K562 (cell line): ENCODE measurements at regions not wholly inside any gene's neighbourhood (a gene's known extent, or its start where the extent isn't known, plus 50 kb on each side); places are given as distances from the start of the nearest gene placed in this dataset.

Experiments
- ATAC-seq: fragments of 200-7000 bp; cut with Tn5 transposase; 3 replicates; pipeline ENCODE4 v1.9.1; 2020; ENCODE audit warnings: moderate library complexity
- BruUV-seq: library from RNA; stranded (reverse); fragments of 400-500 nt; replicated peaks from 2 replicates; lab custom pipeline; 2021; lab: Mats Ljungman, UMichigan
- CTCF ChIA-PET: fragments of 300-600 bp; formaldehyde crosslinking; extraction: SDS; loops from one replicate; lab custom pipeline; 2021; ENCODE audit warnings: low intra/inter-chr PET ratio; lab: Yijun Ruan, JAX
- POLR2A ChIA-PET: fragments of 300-600, 350-650 bp; sonication (Branson Sonifier 250); formaldehyde crosslinking; extraction: SDS; loops from one replicate; lab custom pipeline; 2021; ENCODE audit warnings: antibody characterized with exemption, inconsistent platforms; lab: Yijun Ruan, JAX
- DNase-seq, 4 experiments: peaks; one replicate each; pipeline versions ENCODE4 v3.0.0 to v3.0.0-alpha.2; 2011 to 2018; ENCODE audit warnings: low spot score in 3 of 4, mixed read lengths in 3 of 4; ENCODE audit errors: extremely low read depth in 1 of 4
- FAIRE-seq: peaks from 2 replicates; lab custom pipeline; 2011; peaks lifted over from hg19 to GRCh38; lab: Jason Lieb, UNC
- H2AFZ ChIP-seq: 2 replicates; pipeline ENCODE4 v1.6.0; 2011; ENCODE audit warnings: low read depth, low read length, control low read depth, inconsistent platforms
- H3K27ac ChIP-seq: fragments of 200-600 bp; 3 replicates; pipeline ENCODE4 v1.8.0; 2011; ENCODE audit warnings: low read depth, mild to moderate bottlenecking, control low read depth, inconsistent platforms, low read length, moderate library complexity, mixed read lengths; ENCODE audit errors: extremely low read depth
- H3K27me3 ChIP-seq, 2 experiments: fragments of 300-600 bp in 1 of 2; 2 replicates in 1 of 2; 3 replicates in 1 of 2; pipeline versions ENCODE4 v1.6.0 to v1.8.0; 2011; ENCODE audit warnings: inconsistent platforms in 2 of 2, low read length in 2 of 2, mild to moderate bottlenecking in 1 of 2, mixed read lengths in 1 of 2, moderate library complexity in 1 of 2; ENCODE audit not compliant: control insufficient read depth in 2 of 2, insufficient read depth in 2 of 2
- H3K36me3 ChIP-seq: fragments of 300-600 bp; 3 replicates; pipeline ENCODE4 v1.8.0; 2011; ENCODE audit warnings: mild to moderate bottlenecking, low read length, inconsistent platforms; ENCODE audit not compliant: control insufficient read depth, insufficient read depth
- H3K4me1 ChIP-seq, 2 experiments: fragments of 200-600 bp in 1 of 2; replicated peaks in 1 of 2; 2 replicates in 1 of 2; 3 replicates in 1 of 2; pipeline versions ENCODE4 v1.5.1 to v1.8.0; 2011; ENCODE audit warnings: inconsistent platforms in 2 of 2, low read length in 2 of 2, mild to moderate bottlenecking in 1 of 2, mixed read lengths in 1 of 2, moderate library complexity in 1 of 2; ENCODE audit not compliant: control insufficient read depth in 2 of 2, insufficient read depth in 2 of 2
- H3K4me2 ChIP-seq: 2 replicates; pipeline ENCODE4 v1.6.1; 2011; ENCODE audit warnings: low read length, control low read depth, inconsistent platforms, mixed read lengths; ENCODE audit not compliant: insufficient read depth
- H3K4me3 ChIP-seq: fragments of 200-600 bp; sonication (generic), shearing (Covaris generic); 2 replicates; pipeline ENCODE4 v1.5.1; 2016; ENCODE audit warnings: control low read depth, inconsistent platforms
- H3K79me2 ChIP-seq: fragments of 200-600 bp; 3 replicates; pipeline ENCODE4 v1.8.0; 2011; ENCODE audit warnings: low read length, inconsistent platforms; ENCODE audit not compliant: control insufficient read depth, insufficient read depth
- H3K9ac ChIP-seq, 2 experiments: 2 replicates each; pipeline versions ENCODE4 v1.6.0 to v1.6.1; 2011; ENCODE audit warnings: low read depth in 2 of 2, low read length in 2 of 2, control low read depth in 1 of 2, inconsistent platforms in 1 of 2, mild to moderate bottlenecking in 1 of 2, mixed read lengths in 1 of 2; ENCODE audit not compliant: insufficient read depth in 1 of 2
- H3K9me1 ChIP-seq: one replicate; pipeline ENCODE4 v1.6.0; 2011; ENCODE audit warnings: inconsistent platforms, mild to moderate bottlenecking, low read length, moderate library complexity; ENCODE audit not compliant: control insufficient read depth, insufficient read depth
- H3K9me3 ChIP-seq: replicated peaks from 2 replicates; pipeline ENCODE4 v1.5.1; 2011; ENCODE audit warnings: low read depth, low read length, inconsistent platforms; ENCODE audit not compliant: control insufficient read depth, insufficient read depth
- H4K20me1 ChIP-seq: replicated peaks from 2 replicates; pipeline ENCODE4 v1.6.1; 2011; ENCODE audit warnings: low read length, inconsistent platforms, mixed read lengths; ENCODE audit not compliant: control insufficient read depth, insufficient read depth
- CREM ChIP-seq: IDR thresholded peaks from 2 replicates; pipeline ENCODE4 v1.6.1; 2014; ENCODE audit warnings: antibody characterized with exemption, low read depth
- DACH1 ChIP-seq: fragments of 450-650 bp; IDR thresholded peaks from 2 replicates; pipeline ENCODE4 v1.6.1; 2018; ENCODE audit not compliant: partially characterized antibody
- PURB ChIP-seq: sonication (generic); formaldehyde crosslinking; IDR thresholded peaks from 2 replicates; pipeline ENCODE4 v1.9.0; 2021; ENCODE audit warnings: low read depth, mild to moderate bottlenecking, missing genetic modification reagents
- RBM39 ChIP-seq: fragments of 200-400 bp; formaldehyde crosslinking; optimal IDR thresholded peaks from 2 replicates; pipeline ENCODE3; 2018; ENCODE audit warnings: low read depth, low read length
- ZNF232 ChIP-seq: sonication (generic); formaldehyde crosslinking; IDR thresholded peaks from 2 replicates; pipeline ENCODE4 v1.8.0; 2022; ENCODE audit warnings: mild to moderate bottlenecking, missing genetic modification reagents
- ZNF316 ChIP-seq: fragments of 450-650 bp; IDR thresholded peaks from 2 replicates; pipeline ENCODE4 v1.6.1; 2016
- ZNF589 ChIP-seq: fragments of 200-800 bp; sonication (Bioruptor generic); IDR thresholded peaks from 2 replicates; pipeline ENCODE4 v1.6.1; 2016; ENCODE audit warnings: low read depth, missing genetic modification characterization, missing compliant biosample characterization
- WGBS: fragments of 100-300 bp; shearing (Covaris generic); methylation state at CpG from one replicate; pipeline ENCODE4 v1.1.6; 2016; ENCODE audit warnings: low coverage, mixed read lengths; ENCODE audit not compliant: insufficient coverage; ENCODE audit errors: missing lambda C conversion rate; 5-methylcytosine and 5-hydroxymethylcytosine counted together
- in situ Hi-C: fragments of 300-500 bp; cut with MboI; formaldehyde crosslinking; loops from 4 replicates; pipeline ENCODE4 v1.15.0; 2018; ENCODE audit warnings: inconsistent platforms, mixed read lengths
- intact Hi-C: fragments of 100-400 bp; cut with micrococcal nuclease; formaldehyde crosslinking; loops from 2 replicates; pipeline ENCODE4 v1.14.2; 2022
- TF ChIP-seq, protein P1 (sequence below): fragments of 450-650 bp; formaldehyde crosslinking; IDR thresholded peaks from 2 replicates; pipeline ENCODE4 v1.4.0; 2022; ENCODE audit warnings: missing genetic modification characterization
- TF ChIP-seq, protein P2 (sequence below): IDR thresholded peaks from 2 replicates; pipeline ENCODE4 v1.6.1; 2011; ENCODE audit warnings: borderline replicate concordance, low read depth, mild to moderate bottlenecking, moderate library complexity, low read length; ENCODE audit not compliant: insufficient read depth, poor library complexity, severe bottlenecking

DNA sequence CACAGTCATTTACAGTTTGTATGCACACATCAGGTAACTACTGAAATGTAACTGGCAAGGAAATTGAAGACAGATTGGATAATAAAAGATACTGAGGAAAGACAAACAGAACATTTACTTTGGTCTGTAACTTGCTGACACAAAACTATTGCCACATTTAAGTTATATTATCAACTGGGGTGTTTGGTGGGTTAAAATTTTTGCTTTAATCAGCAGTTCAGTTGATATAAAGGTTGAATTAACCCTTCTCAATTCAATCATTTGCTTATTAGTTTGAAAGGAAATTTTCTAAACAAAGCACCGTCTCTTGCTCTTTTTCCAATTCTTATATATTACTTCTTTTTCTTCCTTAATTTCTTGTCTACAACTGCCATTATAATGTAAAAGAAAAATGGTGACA is 102.4 kb downstream of the TMEM26 start:
- no peak for FAIRE-seq

GRCh38 chr10:61350068-61350467 is 103.1 kb downstream of the TMEM26 start:
- H3K27me3 ChIP-seq: no peaks in the 10 kb centered on the region
- no peaks in the 10 kb centered on the region for H3K9me1 ChIP-seq
- DNase-seq: no peak
- no peak overlapping the region for H2AFZ ChIP-seq
- FAIRE-seq: no peak
- CTCF ChIA-PET: no interaction called here
- H3K9ac ChIP-seq: no peak overlapping the region
- no peaks in the 10 kb centered on the region for H3K79me2 ChIP-seq
- no peak overlapping the region for H3K4me2 ChIP-seq
- H4K20me1 ChIP-seq: no peaks in the 10 kb centered on the region
- no peak overlapping the region for H3K27ac ChIP-seq
- no peaks in the 10 kb centered on the region for H3K36me3 ChIP-seq
- BruUV-seq: no TSS peak
- TF ChIP-seq CREM (no peak), DACH1 (no peak), ZNF232 (CRISPR knock-in tag) (no peak), PURB (no peak)
- TF ChIP-seq, protein P1, sequence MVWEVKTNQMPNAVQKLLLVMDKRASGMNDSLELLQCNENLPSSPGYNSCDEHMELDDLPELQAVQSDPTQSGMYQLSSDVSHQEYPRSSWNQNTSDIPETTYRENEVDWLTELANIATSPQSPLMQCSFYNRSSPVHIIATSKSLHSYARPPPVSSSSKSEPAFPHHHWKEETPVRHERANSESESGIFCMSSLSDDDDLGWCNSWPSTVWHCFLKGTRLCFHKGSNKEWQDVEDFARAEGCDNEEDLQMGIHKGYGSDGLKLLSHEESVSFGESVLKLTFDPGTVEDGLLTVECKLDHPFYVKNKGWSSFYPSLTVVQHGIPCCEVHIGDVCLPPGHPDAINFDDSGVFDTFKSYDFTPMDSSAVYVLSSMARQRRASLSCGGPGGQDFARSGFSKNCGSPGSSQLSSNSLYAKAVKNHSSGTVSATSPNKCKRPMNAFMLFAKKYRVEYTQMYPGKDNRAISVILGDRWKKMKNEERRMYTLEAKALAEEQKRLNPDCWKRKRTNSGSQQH (CRISPR knock-in tag): no peak
- no peak for ATAC-seq
- intact Hi-C loops: no loop called here
- WGBS: 0% methylated on average over 1 of the region's 1 CpG
- in situ Hi-C loops: no loop called here
- POLR2A ChIA-PET: no interaction called here
- H3K9me3 ChIP-seq: no peaks in the 10 kb centered on the region
- no peaks in the 10 kb centered on the region for H3K4me1 ChIP-seq
- H3K4me3 ChIP-seq: no peak overlapping the region

More for the DNA sequence above, 102.4 kb downstream of the TMEM26 start:
- Histone ChIP-seq H3K9me3 (no peaks in the 10 kb centered on the region), H3K9me1 (no peaks in the 10 kb centered on the region), H3K4me2 (no peak overlapping the region)
- 0% methylated on average over 1 of the region's 1 CpG for WGBS
- in situ Hi-C loops: no loop called here
- TF ChIP-seq ZNF589 (CRISPR knock-in tag) (no peak), ZNF316 (peak; percentile 43; the same call in 1 of the 2 replicates), RBM39 (no peak)
- TF ChIP-seq, protein P2, sequence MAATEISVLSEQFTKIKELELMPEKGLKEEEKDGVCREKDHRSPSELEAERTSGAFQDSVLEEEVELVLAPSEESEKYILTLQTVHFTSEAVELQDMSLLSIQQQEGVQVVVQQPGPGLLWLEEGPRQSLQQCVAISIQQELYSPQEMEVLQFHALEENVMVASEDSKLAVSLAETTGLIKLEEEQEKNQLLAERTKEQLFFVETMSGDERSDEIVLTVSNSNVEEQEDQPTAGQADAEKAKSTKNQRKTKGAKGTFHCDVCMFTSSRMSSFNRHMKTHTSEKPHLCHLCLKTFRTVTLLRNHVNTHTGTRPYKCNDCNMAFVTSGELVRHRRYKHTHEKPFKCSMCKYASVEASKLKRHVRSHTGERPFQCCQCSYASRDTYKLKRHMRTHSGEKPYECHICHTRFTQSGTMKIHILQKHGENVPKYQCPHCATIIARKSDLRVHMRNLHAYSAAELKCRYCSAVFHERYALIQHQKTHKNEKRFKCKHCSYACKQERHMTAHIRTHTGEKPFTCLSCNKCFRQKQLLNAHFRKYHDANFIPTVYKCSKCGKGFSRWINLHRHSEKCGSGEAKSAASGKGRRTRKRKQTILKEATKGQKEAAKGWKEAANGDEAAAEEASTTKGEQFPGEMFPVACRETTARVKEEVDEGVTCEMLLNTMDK: no peak
- TF ChIP-seq, all 486 proteins: peak for 1
- CTCF ChIA-PET: no interaction called here
- Histone ChIP-seq H3K27me3 (no peaks in the 10 kb centered on the region), H3K79me2 (no peaks in the 10 kb centered on the region), H3K4me1 (no peaks in the 10 kb centered on the region), H3K36me3 (no peaks in the 10 kb centered on the region), H3K9ac (no peak overlapping the region), H3K27ac (no peak overlapping the region), H3K4me3 (no peak overlapping the region), H2AFZ (no peak overlapping the region), H4K20me1 (no peaks in the 10 kb centered on the region)
- intact Hi-C loops: no loop called here
- BruUV-seq: no TSS peak
- ATAC-seq (no peak), DNase-seq (no peak)
- POLR2A ChIA-PET: no interaction called here
